Adrenal gland (tissue), 9 donors: ENCODE measurements at regions not wholly inside any gene's neighbourhood (a gene's known extent, or its start where the extent isn't known, plus 50 kb on each side); places are given as distances from the start of the nearest gene placed in this dataset.

Experiments used
- DNase-seq, 7 donors: peaks; one replicate each; pipeline ENCODE4 v3.0.0-alpha.2; 2019 to 2020
- H3K27ac ChIP-seq, 5 donors: fragments of 200-600 bp; sonication (generic) in 4 of 5; 1 replicate in 3 of 5; 2 replicates in 2 of 5; pipeline versions ENCODE4 v1.5.1 to v1.8.0; 2016 to 2020; ENCODE audit warnings: mild to moderate bottlenecking in 1 of 5
- H3K27me3 ChIP-seq: fragments of 200-600 bp; 2 replicates; pipeline ENCODE4 v1.8.0; 2021
- H3K36me3 ChIP-seq, 2 donors: fragments of 200-600 bp; replicated peaks in 1 of 2; 1 replicate in 1 of 2; 2 replicates in 1 of 2; pipeline versions ENCODE4 v1.5.1 to v1.8.0; 2018 to 2022
- H3K4me1 ChIP-seq, 2 donors: fragments of 200-600 bp; replicated peaks in 1 of 2; 1 replicate in 1 of 2; 2 replicates in 1 of 2; pipeline versions ENCODE4 v1.5.1 to v1.8.0; 2018 to 2021
- H3K4me3 ChIP-seq, 4 donors: fragments of 200-600 bp; sonication (generic) in 3 of 4; one replicate each; pipeline ENCODE4 v1.5.1; 2016 to 2018
- H3K9me3 ChIP-seq, 3 donors: fragments of 200-600 bp; sonication (generic) in 1 of 3; replicated peaks in 1 of 3; 1 replicate in 2 of 3; 2 replicates in 1 of 3; pipeline versions ENCODE4 v1.5.1 to v1.8.0; 2016 to 2021
- CTCF ChIP-seq, 6 experiments: fragments of 450-650 bp in 4 of 6; fragments of 200-600 bp in 2 of 6; sonication (generic) in 1 of 6; IDR thresholded peaks; 1 replicate in 5 of 6; 2 replicates in 1 of 6; pipeline versions ENCODE4 v1.5.1 to v1.8.0; 2016 to 2021; ENCODE audit warnings: antibody characterized with exemption in 6 of 6, mild to moderate bottlenecking in 2 of 6, moderate library complexity in 1 of 6
- POLR2A ChIP-seq, 2 donors: fragments of 450-650 bp; IDR thresholded peaks; one replicate each; pipeline ENCODE4 v1.6.1; 2017; ENCODE audit warnings: antibody characterized with exemption in 2 of 2, mild to moderate bottlenecking in 2 of 2, moderate library complexity in 1 of 2
- WGBS, 4 donors: extraction: QIAGEN DNeasy Blood & Tissue Kit in 2 of 4; methylation state at CpG; one replicate each; pipeline versions ENCODE4 v1.1.5 to v1.1.7; 2013 to 2017; 5-methylcytosine and 5-hydroxymethylcytosine counted together
- intact Hi-C, 2 donors: fragments of 100-400 bp; cut with DNase I; formaldehyde crosslinking; loops; one replicate each; pipeline versions ENCODE4 v1.14.1 to v1.15.0; 2022 to 2023
- donor health status: healthy with polysubstance abuse.
- donor health status: Bipolar disorder and iron deficiency.
- donor health status: DM: yes; HTN: yes; CAD: no.
- donor health status: DM: no; HTN: no; CAD: no.
- donor health status: DM: no; HTN: no; CAD: no.

GRCh38 chr2:155301221-155301620, 602.7 kb downstream of the KCNJ3 start:
- TF ChIP-seq POLR2A (IDR thresholded peaks at IDR 0.05), result no peak
- no peak for TF ChIP-seq CTCF (IDR thresholded peaks at IDR 0.05)
- Histone ChIP-seq H3K36me3 (no peaks in the 10 kb centered on the region), H3K4me1 (no peaks in the 10 kb centered on the region), H3K27me3 (no peaks in the 10 kb centered on the region), H3K27ac (no peak overlapping the region), H3K9me3 (no peaks in the 10 kb centered on the region), H3K4me3 (no peak overlapping the region)
- DNase-seq, result no peak
- intact Hi-C loops, result no loop called here

- Histone ChIP-seq H3K9me3 (no peaks in the 10 kb centered on the region), H3K4me3 (no peak overlapping the region), H3K27me3 (no peaks in the 10 kb centered on the region), H3K4me1 (no peaks in the 10 kb centered on the region), H3K36me3 (no peaks in the 10 kb centered on the region), H3K27ac (no peak overlapping the region)
- no peak for TF ChIP-seq POLR2A (IDR thresholded peaks at IDR 0.05)
- TF ChIP-seq CTCF (IDR thresholded peaks at IDR 0.05), result no peak
- intact Hi-C loops, result no loop called here
- DNase-seq, result no peak
- WGBS, 4 donors, result 58 to 67% (median 59%) methylated on average over 1 of the region's 1 CpG
Observed at GRCh38 chr2:155298001-155298400, 599.5 kb downstream of the KCNJ3 start.

- Histone ChIP-seq H3K4me3 (no peak overlapping the region), H3K27me3 (no peaks in the 10 kb centered on the region), H3K36me3 (no peaks in the 10 kb centered on the region), H3K27ac (no peak overlapping the region), H3K9me3 (no peaks in the 10 kb centered on the region), H3K4me1 (no peaks in the 10 kb centered on the region)
- 70 to 81% (median 79%) methylated on average over 1 of the region's 1 CpG for WGBS, 4 donors
- DNase-seq, result no peak
- TF ChIP-seq POLR2A (IDR thresholded peaks at IDR 0.05) (no peak), CTCF (IDR thresholded peaks at IDR 0.05) (no peak)
- intact Hi-C loops, result no loop called here
Observed at GRCh38 chr2:155294358-155294757, 595.9 kb downstream of the KCNJ3 start.

- no peaks in the 10 kb centered on the region for H3K4me1 ChIP-seq
Observed at GRCh38 chr2:155281907-155282306, 583.4 kb downstream of the KCNJ3 start.

More at GRCh38 chr2:155281907-155282306, 583.4 kb downstream of the KCNJ3 start:
- DNase-seq, result no peak
- no peaks in the 10 kb centered on the region for H3K27me3 ChIP-seq
- H3K36me3 ChIP-seq, result no peaks in the 10 kb centered on the region
- H3K27ac ChIP-seq, result no peak overlapping the region
- no peak overlapping the region for H3K4me3 ChIP-seq
- TF ChIP-seq POLR2A (IDR thresholded peaks at IDR 0.05), result no peak
- TF ChIP-seq CTCF (IDR thresholded peaks at IDR 0.05), result no peak
- intact Hi-C loops, result no loop called here
- H3K9me3 ChIP-seq, result no peaks in the 10 kb centered on the region
- 75 to 91% (median 85%) methylated on average over 6 to 7 of the region's 7 CpGs for WGBS, 4 donors
